ENCODE measurements at regions not wholly inside any gene's neighbourhood (a gene's known extent, or its start where the extent isn't known, plus 50 kb on each side); places are given as distances from the start of the nearest gene placed in this dataset.
A peak's percentile ranks its signal among the peaks of the same experiment; 100 is the strongest.

- Histone ChIP-seq H3K9me3 (replicated peaks in 1 of 11) (no peaks in the 10 kb centered on the region), H3K4me3 (no peak overlapping the region), H4K20me1 (no peaks in the 10 kb centered on the region), H3K36me3 (no peaks in the 10 kb centered on the region), H3K27ac (no peak overlapping the region), H3K4me1 (no peaks in the 10 kb centered on the region), H3K4me2 (no peak overlapping the region), H3K27me3 (no peaks in the 10 kb centered on the region), H3K9ac (no peak overlapping the region)
- no peak for TF ChIP-seq Cebpa-rat (IDR thresholded peaks at IDR 0.05)
Measured at GRCh38 chr3:176697284-176697889, 499.9 kb downstream of the TBL1XR1 start.

DNA sequence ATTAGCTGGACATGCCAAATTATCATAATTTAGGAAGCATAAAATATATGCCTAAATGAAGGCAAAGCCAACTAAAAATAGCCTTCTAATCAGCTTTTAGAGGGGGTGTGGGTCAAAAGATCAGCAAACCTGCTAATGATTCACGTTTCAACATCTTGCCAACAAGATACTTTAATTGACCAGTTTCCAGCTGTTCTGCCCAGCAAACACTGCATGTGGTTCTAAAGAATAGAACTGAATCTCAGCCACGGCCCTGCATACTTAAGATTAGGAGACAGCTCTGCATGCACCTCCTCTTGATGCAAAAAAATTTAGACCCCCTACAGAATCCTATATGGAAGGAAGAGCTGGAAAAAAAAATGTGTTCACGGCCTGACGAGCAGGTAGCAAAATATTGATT lies 500.5 kb downstream of the TBL1XR1 start:
- Histone ChIP-seq H3K4me3 (no peak overlapping the region), H3K27me3 (no peaks in the 10 kb centered on the region), H3K4me1 (no peaks in the 10 kb centered on the region), H3K9ac (no peak overlapping the region), H3K4me2 (no peak overlapping the region), H3K27ac (no peak overlapping the region), H3K9me3 (replicated peaks in 1 of 11) (no peaks in the 10 kb centered on the region), H4K20me1 (no peaks in the 10 kb centered on the region), H3K36me3 (no peaks in the 10 kb centered on the region)
- no peak for TF ChIP-seq Cebpa-rat (IDR thresholded peaks at IDR 0.05)

GRCh38 chr3:176692966-176693785 lies 504.1 kb downstream of the TBL1XR1 start:
- no peak overlapping the region for H3K4me2 ChIP-seq
- no peaks in the 10 kb centered on the region for H3K27me3 ChIP-seq
- no peak overlapping the region for H3K9ac ChIP-seq
- H4K20me1 ChIP-seq, result no peaks in the 10 kb centered on the region
- H3K36me3 ChIP-seq, result no peaks in the 10 kb centered on the region
- no peak overlapping the region for H3K27ac ChIP-seq
- H3K4me1 ChIP-seq, result no peaks in the 10 kb centered on the region
- no peak overlapping the region for H3K4me3 ChIP-seq
- no peak for TF ChIP-seq Cebpa-rat (IDR thresholded peaks at IDR 0.05)
- H3K9me3 ChIP-seq (replicated peaks in 1 of 11), result no peaks in the 10 kb centered on the region

DNA sequence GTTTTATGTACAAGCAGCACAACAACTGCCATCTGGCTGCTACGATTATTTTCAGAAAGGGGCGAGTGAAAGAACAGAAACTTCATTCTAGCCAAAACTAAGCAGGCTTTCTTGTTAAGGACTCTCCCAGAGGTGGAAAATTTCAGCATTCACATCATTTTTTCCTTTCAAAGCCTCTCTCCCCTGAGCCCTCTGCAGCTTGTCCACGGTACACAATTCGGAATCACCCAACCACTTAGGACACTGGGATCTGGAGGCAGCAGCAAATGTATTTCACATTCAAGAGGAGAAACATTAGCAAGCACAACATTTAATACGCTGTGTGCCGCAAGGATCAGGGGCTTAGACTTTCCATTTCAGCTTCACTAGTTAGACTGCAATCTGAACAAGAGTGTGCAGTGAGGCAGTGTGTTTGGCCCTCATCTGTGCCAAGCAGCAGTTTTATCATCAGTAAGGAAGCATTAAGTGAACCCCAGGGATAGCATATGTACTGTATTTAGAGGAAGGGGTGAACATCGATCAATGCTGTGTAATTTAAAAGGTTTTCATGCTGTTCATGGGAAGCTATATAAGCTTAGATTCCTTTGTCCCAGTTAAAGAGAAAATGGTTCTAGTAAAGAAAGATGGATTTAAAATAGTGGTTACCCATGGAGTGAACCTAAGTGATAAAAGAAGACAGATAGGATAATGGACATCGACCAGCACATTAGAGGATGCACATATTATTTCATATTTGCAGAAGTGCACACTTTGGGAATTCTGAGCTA lies 504.9 kb downstream of the TBL1XR1 start:
- Histone ChIP-seq H3K4me3 (no peak overlapping the region), H3K27ac (no peak overlapping the region), H3K4me2 (no peak overlapping the region), H3K36me3 (no peaks in the 10 kb centered on the region), H3K9me3 (replicated peaks in 1 of 11) (no peaks in the 10 kb centered on the region), H3K4me1 (no peaks in the 10 kb centered on the region), H4K20me1 (no peaks in the 10 kb centered on the region), H3K9ac (no peak overlapping the region), H3K27me3 (no peaks in the 10 kb centered on the region)
- TF ChIP-seq Cebpa-rat (IDR thresholded peaks at IDR 0.05), result no peak

DNA sequence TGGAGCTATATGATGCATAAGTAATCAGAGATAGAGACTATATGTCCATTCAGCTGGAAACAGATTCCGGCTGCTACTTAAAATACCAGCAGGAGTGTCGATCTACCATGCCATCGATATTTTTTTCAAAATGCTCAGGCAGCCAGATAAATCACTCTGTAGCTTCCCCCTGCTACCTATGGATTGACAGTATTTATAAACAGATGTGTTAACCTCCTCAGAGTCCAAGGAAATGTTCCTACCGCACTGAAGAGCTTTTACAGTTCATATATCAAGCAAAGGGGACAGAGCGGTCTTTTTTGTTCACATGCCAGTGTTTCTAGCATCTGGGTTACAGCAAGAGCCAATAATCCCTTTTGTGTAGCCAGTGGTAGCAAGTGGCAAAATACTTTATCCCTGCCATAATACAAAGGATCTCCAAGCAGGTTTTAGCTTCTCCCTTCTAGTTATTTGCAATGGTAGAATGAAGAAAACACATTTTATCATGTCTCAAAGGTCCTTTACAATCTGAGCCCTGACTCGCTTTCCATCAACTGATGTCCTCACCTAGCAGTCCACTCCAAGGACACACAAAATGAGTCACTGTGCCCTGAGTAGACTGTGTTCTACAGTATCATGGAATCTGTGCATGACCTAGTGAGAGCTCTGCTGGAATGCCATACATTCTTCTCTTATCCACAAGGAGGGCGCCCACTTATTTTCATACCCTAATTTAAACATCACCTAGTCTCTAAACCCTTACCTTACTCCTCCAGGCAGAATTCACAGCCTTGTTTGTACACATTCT lies 507.0 kb downstream of the TBL1XR1 start:
- Histone ChIP-seq H3K36me3 (no peaks in the 10 kb centered on the region), H3K9ac (no peak overlapping the region), H3K9me3 (replicated peaks in 1 of 11) (no peaks in the 10 kb centered on the region), H3K27ac (no peak overlapping the region), H4K20me1 (no peaks in the 10 kb centered on the region), H3K4me3 (no peak overlapping the region), H3K4me1 (no peaks in the 10 kb centered on the region), H3K4me2 (no peak overlapping the region), H3K27me3 (no peaks in the 10 kb centered on the region)
- no peak for TF ChIP-seq Cebpa-rat (IDR thresholded peaks at IDR 0.05)

- no peak overlapping the region for H3K27ac ChIP-seq
- no peak for TF ChIP-seq Cebpa-rat (IDR thresholded peaks at IDR 0.05)
- no peak overlapping the region for H3K4me2 ChIP-seq
Measured at GRCh38 chr3:176687754-176688153, 509.5 kb downstream of the TBL1XR1 start.

GRCh38 chr3:176683382-176683781 lies 513.9 kb downstream of the TBL1XR1 start:
- Histone ChIP-seq H4K20me1 (no peaks in the 10 kb centered on the region), H3K4me1 (no peaks in the 10 kb centered on the region), H3K9ac (no peak overlapping the region), H3K4me3 (no peak overlapping the region), H3K27me3 (no peaks in the 10 kb centered on the region), H3K27ac (no peak overlapping the region), H3K4me2 (no peak overlapping the region), H3K9me3 (replicated peaks in 1 of 11) (peaks cover 0 to 20% (median 6%) of the 10 kb centered on the region in 11 experiments; a peak in 12 of 22 replicates), H3K36me3 (no peaks in the 10 kb centered on the region)
- TF ChIP-seq Cebpa-rat (IDR thresholded peaks at IDR 0.05), result no peak

More at GRCh38 chr3:176687754-176688153, 509.5 kb downstream of the TBL1XR1 start:
- Histone ChIP-seq H3K36me3 (no peaks in the 10 kb centered on the region), H4K20me1 (no peaks in the 10 kb centered on the region), H3K27me3 (no peaks in the 10 kb centered on the region), H3K4me3 (no peak overlapping the region), H3K9me3 (replicated peaks in 1 of 11) (peaks cover 0 to 9% (median 0%) of the 10 kb centered on the region in 11 experiments; a peak in 3 of 22 replicates), H3K4me1 (no peaks in the 10 kb centered on the region), H3K9ac (no peak overlapping the region)

DNA sequence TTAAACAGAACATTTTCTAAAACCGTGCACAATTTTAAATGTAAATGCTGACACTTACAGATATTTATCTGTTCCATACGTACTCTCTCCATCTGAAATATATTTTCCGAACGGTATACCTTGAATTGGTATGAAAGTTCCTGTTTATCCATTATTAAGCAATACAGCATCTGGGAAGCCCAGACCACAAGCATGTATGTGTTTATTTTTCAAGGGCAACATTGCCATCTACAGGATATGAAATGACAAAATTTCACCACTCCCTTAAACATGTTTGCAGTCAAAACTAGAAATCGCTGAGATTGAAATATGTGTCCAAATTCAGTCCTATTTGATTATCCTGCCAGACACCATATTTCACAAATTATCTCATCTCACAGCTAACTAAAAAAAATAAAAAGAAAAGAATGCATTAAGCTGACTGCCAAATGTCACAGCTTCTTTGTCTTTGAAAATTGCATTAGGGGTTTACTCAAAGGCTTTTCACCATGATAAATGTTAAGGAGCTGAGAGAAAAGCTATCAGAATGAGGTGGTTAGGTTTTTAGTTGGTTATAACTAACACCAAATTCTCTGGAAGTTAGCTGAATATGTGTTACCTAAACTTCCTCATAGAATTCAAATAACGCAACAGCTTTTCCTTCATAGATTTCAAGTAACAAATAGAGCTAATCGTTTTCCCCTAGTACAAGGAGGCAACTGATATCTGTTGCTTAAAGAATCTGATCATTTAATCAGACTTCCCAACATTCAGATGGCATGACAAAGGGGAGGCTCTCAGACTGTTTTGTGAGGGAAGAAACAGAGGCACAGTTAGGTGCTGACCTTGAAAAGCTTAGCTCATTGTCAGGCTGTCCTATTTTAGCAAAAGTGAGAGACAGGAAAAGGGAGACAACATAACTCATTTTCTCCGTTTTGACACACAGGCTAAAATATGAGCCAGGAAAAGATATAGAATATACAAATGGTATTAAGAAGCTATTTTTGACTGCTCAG lies 533.1 kb downstream of the TBL1XR1 start:
- peak in 2 of 11 experiments; percentile 53 to 59; a peak in 5 of 22 replicates for TF ChIP-seq Cebpa-rat (IDR thresholded peaks at IDR 0.05)
- Histone ChIP-seq H3K4me2 (peak overlapping the region in 10 of 11 experiments; percentile 10 to 62 (median 46); a peak in 17 of 22 replicates), H3K9ac (peak overlapping the region in 4 of 11 experiments; percentile 7 to 41 (median 19); a peak in 2 of 22 replicates)

More for the DNA sequence above, 533.1 kb downstream of the TBL1XR1 start:
- no peak overlapping the region for H3K4me3 ChIP-seq
- peaks cover 0 to 7% (median 5%) of the 10 kb centered on the region in 11 experiments; a peak in 6 of 22 replicates for H3K9me3 ChIP-seq (replicated peaks in 1 of 11)
- H3K4me1 ChIP-seq, result peaks cover 10 to 20% (median 16%) of the 10 kb centered on the region in 10 experiments; a peak in 18 of 20 replicates
- H4K20me1 ChIP-seq, result no peaks in the 10 kb centered on the region
- no peaks in the 10 kb centered on the region for H3K27me3 ChIP-seq
- peak overlapping the region in 8 of 11 experiments; percentile 4 to 31 (median 23); a peak in 6 of 22 replicates for H3K27ac ChIP-seq
- no peaks in the 10 kb centered on the region for H3K36me3 ChIP-seq

Data from BLaER1 treated with 17β-estradiol and CSF1 and Interleukin-3, amounts not matched to agents 10 nM and 100 nM (cell line).